ENCODE measurements at regions not wholly inside any gene's neighbourhood (a gene's known extent, or its start where the extent isn't known, plus 50 kb on each side); places are given as distances from the start of the nearest gene placed in this dataset.
"Not testable (repeated sequence)": the region's sequence is repeated elsewhere in the genome, so short reads cannot be mapped to it uniquely, and the experiment has no call there.

GRCh38 chr3:175940881-175941280, 1081.7 kb downstream of the NAALADL2 start:
- H3K9me3 Mint-ChIP-seq (ENCODE audit: unreplicated experiment), result peaks cover 16% of the 10 kb centered on the region
- no peak for DNase-seq (ENCODE audit: low read depth)
- H3K36me3 Mint-ChIP-seq (ENCODE audit: low read depth, unreplicated experiment), result no peaks in the 10 kb centered on the region

DNA sequence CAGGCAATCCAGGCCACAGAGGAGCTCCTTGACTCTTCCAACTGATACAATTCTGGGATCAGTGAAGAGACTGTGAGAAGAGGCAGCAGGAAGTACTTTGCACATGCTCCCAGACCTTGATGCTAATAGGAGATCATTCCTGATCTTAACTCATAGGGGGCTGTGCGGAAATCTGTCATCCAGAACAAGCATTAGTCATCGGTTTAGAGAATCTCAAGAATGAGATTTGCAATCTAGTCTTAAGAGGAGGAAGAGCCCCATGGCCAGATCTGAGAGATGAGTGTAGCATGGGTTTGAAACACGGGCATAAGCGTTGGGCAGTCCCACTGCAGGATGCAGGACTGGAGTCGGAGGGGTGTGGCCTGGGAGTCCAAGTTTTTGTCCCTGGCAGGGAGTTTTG, 1081.1 kb downstream of the NAALADL2 start:
- H3K4me3 Mint-ChIP-seq (ENCODE audit: unreplicated experiment), result no peak overlapping the region
- Histone ChIP-seq H3K4me3 (ENCODE audit: insufficient read depth, low read depth, low read length) (no peak overlapping the region), H3K4me2 (ENCODE audit: low read length) (no peak overlapping the region), H3K79me2 (ENCODE audit: insufficient read depth, low read length) (no peaks in the 10 kb centered on the region), H2AFZ (ENCODE audit: low read depth, low read length) (no peak overlapping the region), H3K27ac (ENCODE audit: low read depth, low read length) (no peak overlapping the region), H3K4me1 (ENCODE audit: insufficient read depth, low read length) (no peaks in the 10 kb centered on the region), H3K9ac (ENCODE audit: low read length) (no peak overlapping the region), H4K20me1 (ENCODE audit: insufficient read depth, low read length) (no peaks in the 10 kb centered on the region), H3K36me3 (ENCODE audit: insufficient read depth, low read length) (no peaks in the 10 kb centered on the region), H3K27me3 (ENCODE audit: insufficient read depth, low read length) (no peaks in the 10 kb centered on the region), H3K9me3 (ENCODE audit: insufficient read depth, low read depth, low read length) (peaks cover 6% of the 10 kb centered on the region)
- peaks cover under 1% of the 10 kb centered on the region for H3K36me3 Mint-ChIP-seq (ENCODE audit: low read depth, unreplicated experiment)
- no peak for TF ChIP-seq EZH2 (IDR thresholded peaks at IDR 0.05; ENCODE audit: insufficient read depth, low read length)
- no peak for TF ChIP-seq CTCF (IDR thresholded peaks at IDR 0.05; ENCODE audit: insufficient read depth, low read depth, low read length)
- peaks cover 17% of the 10 kb centered on the region for H3K9me3 Mint-ChIP-seq (ENCODE audit: unreplicated experiment)
- H3K27ac Mint-ChIP-seq (ENCODE audit: unreplicated experiment), result peak overlapping the region; percentile 41
- H3K27me3 Mint-ChIP-seq (ENCODE audit: low read depth, unreplicated experiment), result no peaks in the 10 kb centered on the region
- H3K4me1 Mint-ChIP-seq (ENCODE audit: low read depth, unreplicated experiment), result peaks cover 5% of the 10 kb centered on the region
- DNase-seq (ENCODE audit: low read depth), result peak; percentile 53
- FAIRE-seq, result no peak

More at GRCh38 chr3:175940881-175941280, 1081.7 kb downstream of the NAALADL2 start:
- no peak overlapping the region for H3K4me2 ChIP-seq (ENCODE audit: low read length)
- peaks cover 5% of the 10 kb centered on the region for H3K4me1 Mint-ChIP-seq (ENCODE audit: low read depth, unreplicated experiment)
- H3K9ac ChIP-seq (ENCODE audit: low read length), result no peak overlapping the region
- H3K9me3 ChIP-seq (ENCODE audit: insufficient read depth, low read depth, low read length), result peaks cover 6% of the 10 kb centered on the region
- no peaks in the 10 kb centered on the region for H3K27me3 ChIP-seq (ENCODE audit: insufficient read depth, low read length)
- H3K27ac ChIP-seq (ENCODE audit: low read depth, low read length), result no peak overlapping the region
- FAIRE-seq, result no peak
- TF ChIP-seq EZH2 (IDR thresholded peaks at IDR 0.05; ENCODE audit: insufficient read depth, low read length) (no peak), CTCF (IDR thresholded peaks at IDR 0.05; ENCODE audit: insufficient read depth, low read depth, low read length) (no peak)
- no peak overlapping the region for H3K4me3 ChIP-seq (ENCODE audit: insufficient read depth, low read depth, low read length)
- H2AFZ ChIP-seq (ENCODE audit: low read depth, low read length), result no peak overlapping the region
- no peaks in the 10 kb centered on the region for H3K79me2 ChIP-seq (ENCODE audit: insufficient read depth, low read length)
- no peaks in the 10 kb centered on the region for H4K20me1 ChIP-seq (ENCODE audit: insufficient read depth, low read length)
- H3K4me3 Mint-ChIP-seq (ENCODE audit: unreplicated experiment), result no peak overlapping the region
- H3K36me3 ChIP-seq (ENCODE audit: insufficient read depth, low read length), result no peaks in the 10 kb centered on the region
- no peaks in the 10 kb centered on the region for H3K27me3 Mint-ChIP-seq (ENCODE audit: low read depth, unreplicated experiment)
- no peaks in the 10 kb centered on the region for H3K4me1 ChIP-seq (ENCODE audit: insufficient read depth, low read length)
- no peak overlapping the region for H3K27ac Mint-ChIP-seq (ENCODE audit: unreplicated experiment)

- not testable (repeated sequence) for H3K27me3 ChIP-seq (ENCODE audit: insufficient read depth, low read length); H3K4me1 ChIP-seq (ENCODE audit: insufficient read depth, low read length); H3K4me3 ChIP-seq (ENCODE audit: insufficient read depth, low read depth, low read length); DNase-seq (ENCODE audit: low read depth); H3K36me3 ChIP-seq (ENCODE audit: insufficient read depth, low read length); H3K9me3 ChIP-seq (ENCODE audit: insufficient read depth, low read depth, low read length); H4K20me1 ChIP-seq (ENCODE audit: insufficient read depth, low read length); H3K79me2 ChIP-seq (ENCODE audit: insufficient read depth, low read length); H3K27me3 Mint-ChIP-seq (ENCODE audit: low read depth, unreplicated experiment); H3K27ac Mint-ChIP-seq (ENCODE audit: unreplicated experiment); H3K4me2 ChIP-seq (ENCODE audit: low read length); H3K27ac ChIP-seq (ENCODE audit: low read depth, low read length); H3K9ac ChIP-seq (ENCODE audit: low read length); H3K4me3 Mint-ChIP-seq (ENCODE audit: unreplicated experiment); FAIRE-seq; H3K36me3 Mint-ChIP-seq (ENCODE audit: low read depth, unreplicated experiment); H2AFZ ChIP-seq (ENCODE audit: low read depth, low read length)
- peaks cover 11% of the 10 kb centered on the region for H3K4me1 Mint-ChIP-seq (ENCODE audit: low read depth, unreplicated experiment)
- H3K9me3 Mint-ChIP-seq (ENCODE audit: unreplicated experiment), result peaks cover 19% of the 10 kb centered on the region
Observed at GRCh38 chr3:175937367-175937766, 1078.2 kb downstream of the NAALADL2 start.

All from astrocyte (in vitro differentiated cells and primary cell).